ENCODE measurements at regions not wholly inside any gene's neighbourhood (a gene's known extent, or its start where the extent isn't known, plus 50 kb on each side); places are given as distances from the start of the nearest gene placed in this dataset.

- TF ChIP-seq, protein P1, sequence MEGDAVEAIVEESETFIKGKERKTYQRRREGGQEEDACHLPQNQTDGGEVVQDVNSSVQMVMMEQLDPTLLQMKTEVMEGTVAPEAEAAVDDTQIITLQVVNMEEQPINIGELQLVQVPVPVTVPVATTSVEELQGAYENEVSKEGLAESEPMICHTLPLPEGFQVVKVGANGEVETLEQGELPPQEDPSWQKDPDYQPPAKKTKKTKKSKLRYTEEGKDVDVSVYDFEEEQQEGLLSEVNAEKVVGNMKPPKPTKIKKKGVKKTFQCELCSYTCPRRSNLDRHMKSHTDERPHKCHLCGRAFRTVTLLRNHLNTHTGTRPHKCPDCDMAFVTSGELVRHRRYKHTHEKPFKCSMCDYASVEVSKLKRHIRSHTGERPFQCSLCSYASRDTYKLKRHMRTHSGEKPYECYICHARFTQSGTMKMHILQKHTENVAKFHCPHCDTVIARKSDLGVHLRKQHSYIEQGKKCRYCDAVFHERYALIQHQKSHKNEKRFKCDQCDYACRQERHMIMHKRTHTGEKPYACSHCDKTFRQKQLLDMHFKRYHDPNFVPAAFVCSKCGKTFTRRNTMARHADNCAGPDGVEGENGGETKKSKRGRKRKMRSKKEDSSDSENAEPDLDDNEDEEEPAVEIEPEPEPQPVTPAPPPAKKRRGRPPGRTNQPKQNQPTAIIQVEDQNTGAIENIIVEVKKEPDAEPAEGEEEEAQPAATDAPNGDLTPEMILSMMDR (IDR thresholded peaks at IDR 0.05): no peak
Measured at GRCh38 chr12:13587721-13588390, 391.3 kb downstream of the EMP1 start.

DNA sequence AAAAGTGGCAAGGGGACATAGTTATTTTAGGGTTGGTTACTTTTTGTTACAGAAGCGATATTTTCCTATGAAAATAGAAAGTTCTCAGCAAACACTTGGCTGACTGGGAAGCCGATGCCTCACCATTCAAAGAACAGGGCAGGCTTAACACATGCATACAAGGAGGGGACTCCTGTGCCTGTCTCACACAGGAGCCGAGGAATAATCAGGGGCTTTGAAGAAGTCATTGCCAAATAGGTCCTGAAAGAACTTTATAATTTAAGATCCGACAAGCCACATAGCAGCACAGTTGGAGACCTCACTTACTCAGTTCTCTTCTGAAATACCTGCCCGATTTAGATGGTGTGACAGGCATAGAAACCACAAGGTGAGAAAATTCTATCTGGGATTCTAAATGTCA lies 389.8 kb downstream of the EMP1 start:
- TF ChIP-seq, protein P1 (IDR thresholded peaks at IDR 0.05): no peak

- TF ChIP-seq, protein P1 (IDR thresholded peaks at IDR 0.05): no peak
Measured at GRCh38 chr12:13584541-13584940, 388.0 kb downstream of the EMP1 start.

DNA sequence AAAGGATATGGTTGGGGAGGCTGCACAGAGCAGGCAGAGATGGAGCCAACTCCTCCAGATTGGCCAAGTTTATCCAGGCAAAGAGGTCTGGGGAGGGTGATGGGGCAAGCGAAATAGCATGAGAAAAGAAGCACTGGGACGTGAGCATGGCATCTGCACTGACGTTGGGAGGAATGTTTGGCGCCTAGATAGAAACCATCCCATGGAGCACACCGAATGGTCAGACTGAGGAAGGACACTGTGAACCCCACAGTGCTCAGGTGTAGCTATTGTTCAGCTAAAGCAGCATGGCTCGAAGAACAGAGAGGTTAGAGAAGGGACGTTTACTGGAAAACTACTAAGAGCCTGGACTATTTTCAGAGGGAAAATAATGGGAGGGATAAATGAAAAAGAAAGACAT lies 387.1 kb downstream of the EMP1 start:
- TF ChIP-seq, protein P1 (IDR thresholded peaks at IDR 0.05): no peak

- TF ChIP-seq, protein P1 (IDR thresholded peaks at IDR 0.05): no peak
Measured at GRCh38 chr12:13582421-13582820, 385.9 kb downstream of the EMP1 start.

- TF ChIP-seq, protein P1 (IDR thresholded peaks at IDR 0.05): no peak
Measured at GRCh38 chr12:13581031-13581430, 384.5 kb downstream of the EMP1 start.

DNA sequence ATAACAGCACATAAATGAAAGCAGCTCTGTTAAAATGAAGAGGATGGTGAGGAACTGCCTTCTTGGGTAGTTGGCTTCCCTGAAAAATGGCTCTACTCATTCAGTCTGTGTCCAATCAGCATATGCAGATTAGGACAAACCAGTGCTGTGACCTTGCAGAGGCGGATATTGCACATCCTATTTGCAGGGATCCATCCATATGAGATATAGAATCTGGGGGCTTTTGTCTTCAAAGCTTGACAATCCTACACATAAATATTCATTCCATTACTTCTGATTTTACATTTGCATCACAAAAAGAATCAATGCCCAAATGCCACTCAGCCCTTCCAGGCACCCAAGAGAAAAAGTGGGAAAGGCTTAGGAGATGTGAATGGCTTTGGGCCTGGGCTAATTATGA lies 383.7 kb downstream of the EMP1 start:
- TF ChIP-seq, protein P1 (IDR thresholded peaks at IDR 0.05): no peak
